ENCODE measurements at regions not wholly inside any gene's neighbourhood (a gene's known extent, or its start where the extent isn't known, plus 50 kb on each side); places are given as distances from the start of the nearest gene placed in this dataset.

- POLR2A ChIA-PET (ENCODE audit: unreplicated experiment) = no interaction called here
- 66% methylated on average over 3 of the region's 5 CpGs; no CpG with 5 or more reads in 1 of the 2 experiments for WGBS, 2 experiments (ENCODE audit: extremely low coverage in 2 of 2, insufficient read length in 1 of 2)
- intact Hi-C loops (cut with micrococcal nuclease) = no loop called here
These were observed 126.6 kb upstream of the LSM8 start for GRCh38 chr7:118057404-118057803.

More at GRCh38 chr7:118057404-118057803, 126.6 kb upstream of the LSM8 start:
- CTCF ChIA-PET = no interaction called here
- Histone ChIP-seq H2AK9ac (replicated peaks; ENCODE audit: low read depth, low read length, poor library complexity) (no peak overlapping the region), H3K27ac (ENCODE audit: insufficient read depth, low read length) (no peak overlapping the region), H3K14ac (replicated peaks; ENCODE audit: low read depth, low read length) (no peak overlapping the region), H3K9me3 (ENCODE audit: control insufficient read depth, insufficient read depth, low read length) (no peaks in the 10 kb centered on the region), H3K4ac (ENCODE audit: low read depth, low read length) (no peak overlapping the region), H2BK15ac (ENCODE audit: low read depth, low read length) (no peak overlapping the region), H4K5ac (ENCODE audit: low read depth, low read length) (no peak overlapping the region), H2BK20ac (ENCODE audit: low read depth, low read length) (no peak overlapping the region), H2AFZ (replicated peaks; ENCODE audit: low read length, poor library complexity) (no peak overlapping the region), H3K23ac (ENCODE audit: low read depth, low read length) (no peak overlapping the region), H2AK5ac (ENCODE audit: low read depth, low read length) (no peak overlapping the region), H3K56ac (ENCODE audit: extremely low read depth, insufficient read depth, low read length) (no peak overlapping the region), H3K9me1 (ENCODE audit: insufficient read depth, low read length) (no peaks in the 10 kb centered on the region), H3K4me3 (ENCODE audit: insufficient read depth, low read depth, low read length) (no peak overlapping the region), H2BK5ac (ENCODE audit: low read depth, low read length, poor library complexity, severe bottlenecking) (no peak overlapping the region), H4K8ac (ENCODE audit: low read depth in 2 of 2, low read length in 2 of 2) (no peak overlapping the region), H4K20me1 (ENCODE audit: insufficient read depth, low read length) (no peaks in the 10 kb centered on the region), H3K4me1 (ENCODE audit: control insufficient read depth, insufficient read depth, low read length) (no peaks in the 10 kb centered on the region), H3K36me3 (ENCODE audit: control insufficient read depth, insufficient read depth, low read length) (no peaks in the 10 kb centered on the region), H4K91ac (ENCODE audit: insufficient read depth, low read depth, low read length) (no peak overlapping the region), H3K9ac (ENCODE audit: low read depth, low read length) (no peak overlapping the region), H3K79me1 (ENCODE audit: low read depth in 1 of 2, low read length in 2 of 2) (no peaks in the 10 kb centered on the region), H3K18ac (ENCODE audit: low read depth, low read length) (no peak overlapping the region), H3K4me2 (ENCODE audit: low read depth, low read length) (no peak overlapping the region), H3K27me3 (ENCODE audit: control insufficient read depth, insufficient read depth, low read length) (no peaks in the 10 kb centered on the region), H2BK120ac (ENCODE audit: low read depth, low read length) (no peak overlapping the region)
- in situ Hi-C loops (cut with MboI; ENCODE audit: low sequenced_read_pairs) (no loop called here), dilution Hi-C loops (cut with HindIII; ENCODE audit: low sequenced_read_pairs, unreplicated experiment) (no loop called here)
- BruUV-seq (replicated peaks) = no TSS peak
- TF ChIP-seq RAD21 (IDR thresholded peaks at IDR 0.05; ENCODE audit: low read length) (no peak), MAFK (IDR thresholded peaks at IDR 0.05; ENCODE audit: low read depth, low read length) (no peak), FOS (IDR thresholded peaks at IDR 0.05; ENCODE audit: low read depth, low read length) (no peak), NFE2L2 (IDR thresholded peaks at IDR 0.05; ENCODE audit: low read depth, low read length) (no peak), CEBPB (IDR thresholded peaks at IDR 0.05; ENCODE audit: low read depth, low read length) (no peak), CHD1 (IDR thresholded peaks at IDR 0.05; ENCODE audit: low read depth, low read length) (no peak), BHLHE40 (IDR thresholded peaks at IDR 0.05; ENCODE audit: low read depth, low read length) (no peak), RFX5 (IDR thresholded peaks at IDR 0.05; ENCODE audit: low read depth, low read length) (no peak), RCOR1 (IDR thresholded peaks at IDR 0.05; ENCODE audit: insufficient replicate concordance, low read length) (no peak), USF2 (IDR thresholded peaks at IDR 0.05; ENCODE audit: low read depth, low read length) (no peak), CTCF (conservative IDR thresholded peaks at IDR 0.05; ENCODE audit: low read depth, low read length) (no peak), MXI1 (IDR thresholded peaks at IDR 0.05; ENCODE audit: borderline replicate concordance, low read depth, low read length) (no peak), MAZ (IDR thresholded peaks at IDR 0.05; ENCODE audit: borderline replicate concordance, low read depth, low read length) (no peak), POLR2A (IDR thresholded peaks at IDR 0.05; ENCODE audit: low read depth, low read length) (no peak), ELK1 (IDR thresholded peaks at IDR 0.05; ENCODE audit: borderline replicate concordance, low read depth, low read length) (no peak), SMC3 (IDR thresholded peaks at IDR 0.05; ENCODE audit: low read depth, low read length) (no peak)
- no peak for ATAC-seq (ENCODE audit: low read depth)
- no peak for DNase-seq

Data from IMR-90 (cell line).